Kidney epithelial cell (primary cell): ENCODE measurements at regions not wholly inside any gene's neighbourhood (a gene's known extent, or its start where the extent isn't known, plus 50 kb on each side); places are given as distances from the start of the nearest gene placed in this dataset.

ENCODE experiments used
- DNase-seq: peaks from one replicate; pipeline ENCODE4 v3.0.0-alpha.2; 2010; ENCODE audit warnings: low read depth
- H3K27me3 ChIP-seq: 2 replicates; pipeline ENCODE4 v1.6.0; 2011; ENCODE audit warnings: low read length; ENCODE audit not compliant: control insufficient read depth, insufficient read depth
- H3K36me3 ChIP-seq: 2 replicates; pipeline ENCODE4 v1.5.1; 2011; ENCODE audit warnings: low read length; ENCODE audit not compliant: control insufficient read depth, insufficient read depth
- H3K4me3 ChIP-seq: 2 replicates; pipeline ENCODE4 v1.5.1; 2011; ENCODE audit warnings: low read depth, mild to moderate bottlenecking, control low read depth, low read length
- TF ChIP-seq, protein P1 (sequence below): IDR thresholded peaks from 2 replicates; pipeline ENCODE4 v1.5.1; 2011; ENCODE audit warnings: mild to moderate bottlenecking, moderate library complexity, low read length, control low read depth, inconsistent platforms; ENCODE audit not compliant: insufficient read depth, poor library complexity, severe bottlenecking

DNA sequence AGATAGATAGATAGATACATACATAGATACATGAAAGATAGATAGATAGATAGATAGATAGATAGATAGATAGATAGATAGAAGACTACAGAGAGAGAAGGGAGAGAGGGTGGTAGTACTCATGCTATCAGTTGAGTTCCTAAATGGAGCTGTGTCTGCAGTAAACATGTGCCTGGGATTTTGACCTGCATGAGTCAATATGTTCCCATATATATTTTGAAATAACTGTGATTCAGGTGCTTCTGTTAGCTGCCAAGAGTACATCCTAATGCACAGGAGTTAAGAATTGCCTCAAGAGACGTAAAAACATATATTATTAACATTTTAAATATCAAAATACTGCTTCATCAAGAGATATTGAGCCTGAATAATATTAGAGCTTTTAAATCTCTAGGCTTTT is 379.4 kb downstream of the GRXCR1 start:
- DNase-seq, result no peak
- Histone ChIP-seq H3K4me3 (no peak overlapping the region), H3K27me3 (no peaks in the 10 kb centered on the region), H3K36me3 (no peaks in the 10 kb centered on the region)
- TF ChIP-seq, protein P1, sequence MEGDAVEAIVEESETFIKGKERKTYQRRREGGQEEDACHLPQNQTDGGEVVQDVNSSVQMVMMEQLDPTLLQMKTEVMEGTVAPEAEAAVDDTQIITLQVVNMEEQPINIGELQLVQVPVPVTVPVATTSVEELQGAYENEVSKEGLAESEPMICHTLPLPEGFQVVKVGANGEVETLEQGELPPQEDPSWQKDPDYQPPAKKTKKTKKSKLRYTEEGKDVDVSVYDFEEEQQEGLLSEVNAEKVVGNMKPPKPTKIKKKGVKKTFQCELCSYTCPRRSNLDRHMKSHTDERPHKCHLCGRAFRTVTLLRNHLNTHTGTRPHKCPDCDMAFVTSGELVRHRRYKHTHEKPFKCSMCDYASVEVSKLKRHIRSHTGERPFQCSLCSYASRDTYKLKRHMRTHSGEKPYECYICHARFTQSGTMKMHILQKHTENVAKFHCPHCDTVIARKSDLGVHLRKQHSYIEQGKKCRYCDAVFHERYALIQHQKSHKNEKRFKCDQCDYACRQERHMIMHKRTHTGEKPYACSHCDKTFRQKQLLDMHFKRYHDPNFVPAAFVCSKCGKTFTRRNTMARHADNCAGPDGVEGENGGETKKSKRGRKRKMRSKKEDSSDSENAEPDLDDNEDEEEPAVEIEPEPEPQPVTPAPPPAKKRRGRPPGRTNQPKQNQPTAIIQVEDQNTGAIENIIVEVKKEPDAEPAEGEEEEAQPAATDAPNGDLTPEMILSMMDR, result no peak

DNA sequence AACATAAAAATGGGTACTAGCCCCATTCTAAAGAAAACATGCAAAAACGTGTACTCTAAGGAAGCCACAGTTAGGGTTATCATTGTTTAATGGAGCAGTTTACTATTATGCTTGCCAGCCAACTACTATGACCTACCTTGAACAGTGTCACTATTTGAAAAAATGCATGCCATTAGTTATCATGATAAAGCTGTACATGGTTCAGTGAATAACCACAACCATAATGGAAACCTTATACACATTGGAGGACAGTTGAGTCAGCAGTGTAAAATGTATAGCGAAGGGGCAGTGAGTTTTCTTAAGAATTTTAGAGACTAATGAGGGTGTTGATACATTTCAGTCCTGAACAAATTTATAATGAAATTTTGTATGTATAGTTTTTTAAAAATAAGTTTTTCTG is 381.9 kb downstream of the GRXCR1 start:
- Histone ChIP-seq H3K4me3 (no peak overlapping the region), H3K27me3 (no peaks in the 10 kb centered on the region), H3K36me3 (no peaks in the 10 kb centered on the region)
- TF ChIP-seq, protein P1, result no peak
- DNase-seq, result no peak

DNA sequence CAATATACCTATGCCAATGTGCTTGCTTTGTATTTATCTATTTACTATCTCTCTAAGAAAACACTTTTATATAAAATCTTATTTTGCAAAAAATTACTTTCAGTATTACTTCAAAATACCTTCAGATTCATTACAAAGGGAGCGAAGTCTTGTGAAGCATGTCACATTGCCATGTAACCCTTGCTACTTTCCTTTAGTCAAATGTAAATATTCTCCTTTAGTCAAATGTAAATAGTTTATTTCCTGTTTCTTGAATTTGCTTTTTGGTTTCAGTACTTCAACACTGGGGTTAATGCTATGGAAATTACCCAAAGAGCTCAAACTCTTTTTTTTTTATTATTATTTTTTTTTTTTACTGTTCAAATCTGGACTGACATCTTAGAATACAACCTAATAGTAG is 383.3 kb downstream of the GRXCR1 start:
- DNase-seq, result no peak
- H3K4me3 ChIP-seq, result no peak overlapping the region
- no peaks in the 10 kb centered on the region for H3K36me3 ChIP-seq
- no peaks in the 10 kb centered on the region for H3K27me3 ChIP-seq
- TF ChIP-seq, protein P1, result no peak

DNA sequence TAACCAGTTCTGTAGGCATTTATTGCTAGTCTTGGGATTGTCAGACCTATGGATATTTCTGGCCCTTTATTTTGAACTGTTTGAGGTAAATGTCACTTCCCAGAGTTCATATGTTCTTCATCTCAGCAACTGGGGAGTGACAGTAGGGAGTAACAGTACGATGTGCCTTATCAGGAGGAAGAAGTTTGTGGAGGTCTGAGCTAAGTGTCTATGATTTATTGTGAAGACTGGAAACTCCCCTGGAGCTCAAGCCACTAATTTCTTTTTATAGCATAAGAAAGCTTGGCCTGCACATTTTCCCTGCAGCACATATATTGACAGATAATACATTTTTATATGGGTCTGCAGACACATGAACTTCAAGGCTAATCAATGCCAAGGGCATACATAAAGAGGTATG is 383.8 kb downstream of the GRXCR1 start:
- no peaks in the 10 kb centered on the region for H3K36me3 ChIP-seq

DNA sequence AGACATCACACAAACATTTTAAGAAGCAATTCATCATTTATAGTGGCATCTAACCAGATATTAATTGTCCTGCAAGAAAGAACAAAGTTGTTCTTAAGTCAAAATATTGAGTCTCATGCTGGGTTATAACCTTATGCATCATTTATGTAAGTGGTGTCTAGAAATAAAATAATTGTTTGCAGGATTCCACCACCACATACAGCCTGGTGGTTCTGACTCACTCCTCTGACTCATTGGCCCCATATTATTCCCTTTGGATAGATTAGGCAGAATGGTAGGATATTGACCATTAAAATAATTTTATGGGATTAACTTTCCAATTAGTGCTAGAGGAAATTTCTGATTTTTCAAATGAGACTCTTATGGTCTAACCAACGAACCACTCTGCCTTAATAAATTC is 384.5 kb downstream of the GRXCR1 start:
- Histone ChIP-seq H3K36me3 (no peaks in the 10 kb centered on the region), H3K27me3 (no peaks in the 10 kb centered on the region), H3K4me3 (no peak overlapping the region)
- DNase-seq, result no peak
- TF ChIP-seq, protein P1, result no peak

More for the DNA sequence above, 383.8 kb downstream of the GRXCR1 start:
- DNase-seq, result no peak
- no peaks in the 10 kb centered on the region for H3K27me3 ChIP-seq
- H3K4me3 ChIP-seq, result no peak overlapping the region
- TF ChIP-seq, protein P1, result no peak

DNA sequence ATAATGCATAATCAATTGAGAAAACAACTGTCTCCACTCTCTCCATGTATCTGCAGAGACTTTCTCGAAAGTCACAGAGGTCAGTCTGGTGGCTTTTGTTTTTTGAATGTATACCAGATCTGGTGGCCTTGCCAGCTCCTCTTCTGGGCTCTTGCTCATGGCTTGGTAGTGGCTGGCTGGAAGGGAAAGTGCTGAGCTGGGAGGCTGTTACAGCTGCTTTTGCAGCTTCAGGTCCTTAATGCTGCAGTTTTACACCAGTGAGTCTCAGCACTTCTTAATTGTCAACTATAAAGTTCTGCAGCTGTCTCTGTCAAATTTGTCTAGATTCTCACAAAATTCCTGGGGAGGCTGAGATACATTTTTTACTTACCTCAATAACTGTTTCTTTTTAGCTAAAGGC is 390.0 kb downstream of the GRXCR1 start:
- H3K4me3 ChIP-seq, result no peak overlapping the region
- no peak for DNase-seq
- H3K36me3 ChIP-seq, result no peaks in the 10 kb centered on the region
- TF ChIP-seq, protein P1, result no peak
- no peaks in the 10 kb centered on the region for H3K27me3 ChIP-seq
